H1 (cell line): ENCODE measurements at regions not wholly inside any gene's neighbourhood (a gene's known extent, or its start where the extent isn't known, plus 50 kb on each side); places are given as distances from the start of the nearest gene placed in this dataset.

Source experiments
- CTCF ChIA-PET: fragments of 300-600 bp; sonication (Branson Sonifier 250); formaldehyde crosslinking; loops from one replicate; lab custom pipeline; 2021; ENCODE audit not compliant: partially characterized antibody; lab: Charles Lee
- POLR2A ChIA-PET: fragments of 300-600 bp; sonication (Branson Sonifier 250); formaldehyde crosslinking; loops from one replicate; lab custom pipeline; 2021; ENCODE audit warnings: inconsistent platforms; ENCODE audit not compliant: partially characterized antibody; lab: Charles Lee
- DNase-seq, 2 experiments: peaks; one replicate each; pipeline versions ENCODE4 v3.0.0 to v3.0.0-alpha.2; 2010 to 2022; ENCODE audit warnings: low spot score in 2 of 2, low read depth in 1 of 2, mixed read lengths in 1 of 2
- FAIRE-seq: peaks from 2 replicates; lab custom pipeline; 2011; peaks lifted over from hg19 to GRCh38; lab: Jason Lieb, UNC
- H2AFZ ChIP-seq: 2 replicates; pipeline ENCODE4 v1.8.1; 2012; ENCODE audit warnings: low read length, inconsistent platforms
- H2AK5ac ChIP-seq: 2 replicates; pipeline ENCODE4 v1.6.1; 2013; ENCODE audit warnings: low read depth, low read length
- H2BK120ac ChIP-seq: replicated peaks from 2 replicates; pipeline ENCODE3; 2013; ENCODE audit warnings: low read depth, low read length, inconsistent platforms
- H2BK12ac ChIP-seq: 2 replicates; pipeline ENCODE4 v1.6.1; 2013; ENCODE audit warnings: low read depth, low read length
- H2BK15ac ChIP-seq: 2 replicates; pipeline ENCODE4 v1.6.1; 2013; ENCODE audit warnings: low read length
- H2BK20ac ChIP-seq: 2 replicates; pipeline ENCODE4 v1.6.1; 2013; ENCODE audit warnings: low read length
- H2BK5ac ChIP-seq: 2 replicates; pipeline ENCODE4 v1.6.1; 2013; ENCODE audit warnings: low read depth, low read length
- H3K14ac ChIP-seq: 2 replicates; pipeline ENCODE4 v1.6.1; 2013; ENCODE audit warnings: inconsistent platforms; ENCODE audit not compliant: insufficient read length
- H3K18ac ChIP-seq: 2 replicates; pipeline ENCODE4 v1.6.1; 2013; ENCODE audit warnings: low read length; ENCODE audit errors: extremely low read depth
- H3K23ac ChIP-seq: 2 replicates; pipeline ENCODE4 v1.6.1; 2013; ENCODE audit warnings: inconsistent platforms; ENCODE audit not compliant: insufficient read length
- H3K23me2 ChIP-seq: 2 replicates; pipeline ENCODE4 v1.6.1; 2013; ENCODE audit warnings: low read depth, low read length
- H3K27ac ChIP-seq: 2 replicates; pipeline ENCODE4 v1.6.1; 2011; ENCODE audit warnings: low read depth, low read length, inconsistent platforms
- H3K27me3 ChIP-seq, 4 experiments: replicated peaks in 1 of 4; 1 replicate in 1 of 4; 2 replicates in 3 of 4; pipeline versions ENCODE4 v1.6.1 to v1.8.1; 2011 to 2013; ENCODE audit warnings: low read length in 3 of 4, mild to moderate bottlenecking in 3 of 4, inconsistent platforms in 2 of 4, mixed read lengths in 2 of 4, moderate library complexity in 1 of 4; ENCODE audit not compliant: control insufficient read depth in 3 of 4, insufficient read depth in 3 of 4; ENCODE audit errors: extremely low read depth in 1 of 4
- H3K36me3 ChIP-seq, 4 experiments: 2 replicates each; pipeline versions ENCODE4 v1.6.1 to v1.8.1; 2011 to 2013; ENCODE audit warnings: mild to moderate bottlenecking in 4 of 4, low read length in 3 of 4, moderate library complexity in 2 of 4, control low read depth in 1 of 4, inconsistent platforms in 1 of 4; ENCODE audit not compliant: insufficient read depth in 4 of 4, control insufficient read depth in 2 of 4
- H3K4ac ChIP-seq: replicated peaks from 2 replicates; pipeline ENCODE3; 2013; ENCODE audit warnings: low read length, low read depth, mixed read lengths, inconsistent platforms; ENCODE audit not compliant: insufficient read length
- H3K4me1 ChIP-seq, 4 experiments: replicated peaks in 1 of 4; 1 replicate in 1 of 4; 2 replicates in 3 of 4; pipeline versions ENCODE4 v1.6.1 to v1.8.1; 2011 to 2013; ENCODE audit warnings: low read length in 3 of 4, inconsistent platforms in 2 of 4, mixed read lengths in 1 of 4; ENCODE audit not compliant: insufficient read depth in 4 of 4, control insufficient read depth in 3 of 4
- H3K4me2 ChIP-seq, 2 experiments: 2 replicates each; pipeline versions ENCODE4 v1.6.1 to v1.8.1; 2011 to 2013; ENCODE audit warnings: low read depth in 2 of 2, low read length in 2 of 2, control low read depth in 1 of 2, inconsistent platforms in 1 of 2, mild to moderate bottlenecking in 1 of 2; ENCODE audit not compliant: insufficient read depth in 1 of 2
- H3K4me3 ChIP-seq, 4 experiments: fragments of 200-600, 300-600 bp in 1 of 4; sonication (generic), shearing (Covaris generic), sonication (Bioruptor Twin) in 1 of 4; 2 replicates each; pipeline versions ENCODE4 v1.5.1 to v1.8.1; 2011 to 2016; ENCODE audit warnings: low read length in 4 of 4, low read depth in 3 of 4, control low read depth in 2 of 4, inconsistent platforms in 2 of 4, mild to moderate bottlenecking in 2 of 4, mixed read lengths in 1 of 4, moderate library complexity in 1 of 4; ENCODE audit not compliant: insufficient read depth in 2 of 4; ENCODE audit errors: extremely low read depth in 1 of 4
- H3K56ac ChIP-seq: replicated peaks from 2 replicates; pipeline ENCODE3; 2013; ENCODE audit warnings: low read depth, mild to moderate bottlenecking, mixed read lengths, low read length, inconsistent platforms; ENCODE audit not compliant: insufficient read length
- H3K79me1 ChIP-seq: 2 replicates; pipeline ENCODE4 v1.6.1; 2013; ENCODE audit warnings: low read depth, low read length, control low read depth
- H3K79me2 ChIP-seq, 2 experiments: 2 replicates each; pipeline versions ENCODE4 v1.6.1 to v1.8.1; 2012 to 2013; ENCODE audit warnings: low read length in 2 of 2, mild to moderate bottlenecking in 2 of 2, inconsistent platforms in 1 of 2; ENCODE audit not compliant: insufficient read depth in 2 of 2, control insufficient read depth in 1 of 2
- H3K9ac ChIP-seq, 4 experiments: replicated peaks in 1 of 4; 1 replicate in 1 of 4; 2 replicates in 3 of 4; pipeline versions ENCODE4 v1.6.1 to v1.8.1; 2011 to 2013; ENCODE audit warnings: low read depth in 3 of 4, low read length in 3 of 4, control low read depth in 2 of 4, mild to moderate bottlenecking in 2 of 4, moderate library complexity in 2 of 4, inconsistent platforms in 1 of 4; ENCODE audit errors: extremely low read depth in 1 of 4
- H3K9me3 ChIP-seq, 2 experiments: 2 replicates each; pipeline versions ENCODE4 v1.6.1 to v1.8.1; 2012 to 2013; ENCODE audit warnings: mild to moderate bottlenecking in 2 of 2, moderate library complexity in 2 of 2, control low read depth in 1 of 2, inconsistent platforms in 1 of 2, low read depth in 1 of 2, low read length in 1 of 2, mixed read lengths in 1 of 2; ENCODE audit not compliant: insufficient read depth in 2 of 2
- H4K20me1 ChIP-seq, 2 experiments: replicated peaks in 1 of 2; 2 replicates each; pipeline versions ENCODE3 to v1.8.1; 2011 to 2013; ENCODE audit warnings: inconsistent platforms in 2 of 2, low read length in 2 of 2, mild to moderate bottlenecking in 1 of 2; ENCODE audit not compliant: insufficient read depth in 2 of 2, control insufficient read depth in 1 of 2
- H4K5ac ChIP-seq: 2 replicates; pipeline ENCODE4 v1.6.1; 2013; ENCODE audit warnings: low read length, low read depth, mixed read lengths, inconsistent platforms; ENCODE audit not compliant: insufficient read length
- H4K8ac ChIP-seq: 2 replicates; pipeline ENCODE4 v1.8.0; 2013; ENCODE audit warnings: mild to moderate bottlenecking, moderate library complexity, low read length, inconsistent platforms; ENCODE audit not compliant: insufficient read depth; ENCODE audit errors: extremely low read depth
- H4K91ac ChIP-seq: replicated peaks from 2 replicates; pipeline ENCODE3; 2013; ENCODE audit warnings: low read length, mixed read lengths, inconsistent platforms; ENCODE audit not compliant: insufficient read length
- ASH2L ChIP-seq: fragments of 200-600, 300-600 bp; sonication (generic); IDR thresholded peaks from one replicate; pipeline ENCODE4 v1.7.1; 2017; ENCODE audit warnings: low read length
- BRCA1 ChIP-seq: IDR thresholded peaks from 2 replicates; pipeline ENCODE4 v1.6.1; 2012; ENCODE audit warnings: low read depth, low read length, improper control_type of control experiment
- CBX8 ChIP-seq: fragments of 300-800, 300-1000 bp; sonication (generic); IDR thresholded peaks from 2 replicates; pipeline ENCODE4 v1.7.1; 2016; ENCODE audit warnings: low read depth, low read length, borderline replicate concordance
- CEBPB ChIP-seq: IDR thresholded peaks from 2 replicates; pipeline ENCODE4 v1.6.1; 2012; ENCODE audit warnings: low read depth, low read length
- CTBP2 ChIP-seq: IDR thresholded peaks from 2 replicates; pipeline ENCODE4 v1.7.0; 2011; ENCODE audit warnings: borderline replicate concordance, mild to moderate bottlenecking, moderate library complexity, mixed read lengths, low read length; ENCODE audit not compliant: insufficient read depth, insufficient read length
- EZH2 ChIP-seq: fragments of 200-600 bp; sonication (generic); IDR thresholded peaks from 2 replicates; pipeline ENCODE4 v1.7.1; 2012; ENCODE audit warnings: low read depth, mild to moderate bottlenecking, moderate library complexity, low read length, inconsistent platforms; ENCODE audit not compliant: severe bottlenecking
- POU5F1 ChIP-seq: IDR thresholded peaks from 2 replicates; pipeline ENCODE4 v1.6.1; 2011; ENCODE audit warnings: low read depth, mild to moderate bottlenecking, low read length, moderate library complexity
- SAP30 ChIP-seq: fragments of 300-600 bp; sonication (generic); IDR thresholded peaks from 2 replicates; pipeline ENCODE4 v1.7.1; 2012; ENCODE audit warnings: low read length, moderate library complexity, mild to moderate bottlenecking, inconsistent platforms; ENCODE audit not compliant: insufficient read depth, insufficient replicate concordance
- SIRT6 ChIP-seq: IDR thresholded peaks from one replicate; pipeline ENCODE4 v1.7.1; 2012; ENCODE audit warnings: low read length, inconsistent platforms
- TAF7 ChIP-seq: optimal IDR thresholded peaks from 2 replicates; pipeline ENCODE3; 2011; ENCODE audit warnings: low read depth, mild to moderate bottlenecking, inconsistent platforms, low read length, moderate library complexity, borderline replicate concordance
- WGBS, 2 experiments: shearing (Covaris generic) in 1 of 2; methylation state at CpG; one replicate each; pipeline versions ENCODE4 v1.1.6 to v1.1.7; 2013 to 2015; ENCODE audit warnings: low lambda C conversion rate in 2 of 2, mixed read lengths in 2 of 2, inconsistent platforms in 1 of 2, low coverage in 1 of 2, missing lambda C conversion rate in 1 of 2; ENCODE audit not compliant: insufficient replicate concordance in 2 of 2, insufficient coverage in 1 of 2, insufficient read length in 1 of 2; ENCODE audit errors: extremely low coverage in 1 of 2, missing lambda C conversion rate in 1 of 2; 5-methylcytosine and 5-hydroxymethylcytosine counted together
- TF ChIP-seq, protein P1 (sequence below): IDR thresholded peaks from 2 replicates; pipeline ENCODE4 v1.6.1; 2012; ENCODE audit warnings: inconsistent platforms

DNA sequence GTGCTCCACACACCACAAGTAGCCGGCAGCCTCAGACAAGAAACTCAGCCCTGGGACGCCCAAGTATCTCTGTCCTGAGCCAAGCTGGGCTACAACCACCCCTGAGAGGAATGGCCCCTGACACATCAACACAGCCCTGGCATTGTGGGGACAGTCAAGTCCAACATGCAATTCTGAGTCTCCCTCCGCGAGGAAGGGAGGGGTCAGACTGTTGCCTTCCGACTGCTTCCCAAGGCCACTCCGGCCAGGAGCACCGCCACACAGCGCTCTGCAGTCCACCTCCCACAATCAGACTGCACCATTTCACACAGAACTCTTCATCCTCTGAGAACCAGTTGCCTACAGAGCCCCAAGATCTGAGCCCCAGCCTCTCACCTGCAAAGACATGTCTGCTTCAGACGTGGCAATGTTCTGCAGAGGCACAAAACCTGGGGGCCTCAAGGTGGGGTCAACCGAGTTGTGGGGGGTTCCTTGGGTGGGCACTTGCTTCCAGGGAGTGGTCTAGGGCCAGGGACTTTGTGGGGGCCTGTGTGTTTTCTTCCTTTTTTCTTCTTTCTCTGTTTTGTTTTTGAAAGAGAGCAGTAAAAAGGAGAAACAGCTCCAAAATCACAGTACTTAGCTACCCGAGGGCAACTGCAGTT lies 76.7 kb upstream of the SALL3 start:
- Histone ChIP-seq H3K9me3 (peaks cover 0 to 7% of the 10 kb centered on the region in 2 experiments; a peak in 2 of 4 replicates), H3K4me2 (no peak overlapping the region), H3K36me3 (no peaks in the 10 kb centered on the region), H3K56ac (no peak overlapping the region), H3K23me2 (no peaks in the 10 kb centered on the region), H3K14ac (no peak overlapping the region), H2BK5ac (no peak overlapping the region), H4K20me1 (no peaks in the 10 kb centered on the region), H3K4ac (peak overlapping the region; percentile 80), H2BK15ac (no peak overlapping the region), H3K27ac (no peak overlapping the region), H3K79me1 (no peaks in the 10 kb centered on the region), H3K18ac (no peak overlapping the region; the same call in 1 of the 2 replicates), H3K23ac (no peak overlapping the region), H3K4me1 (peaks cover 0 to 6% (median 5%) of the 10 kb centered on the region in 4 experiments; a peak in 4 of 7 replicates), H3K27me3 (no peaks in the 10 kb centered on the region; a peak in 1 of 7 replicates), H2AK5ac (no peak overlapping the region), H2BK120ac (no peak overlapping the region), H4K91ac (peak overlapping the region; percentile 88), H2BK12ac (0 out of 2 replicates have a peak overlapping the region, but pooled peaks have one; percentile 39), H3K4me3 (no peak overlapping the region), H2BK20ac (0 out of 2 replicates have a peak overlapping the region, but pooled peaks have one; percentile 32), H4K8ac (peak overlapping the region; percentile 71), H3K9ac (no peak overlapping the region), H4K5ac (no peak overlapping the region), H2AFZ (no peak overlapping the region), H3K79me2 (no peaks in the 10 kb centered on the region)
- POLR2A ChIA-PET, result no interaction called here
- FAIRE-seq (no peak), DNase-seq (peak in 1 of 2 experiments; percentile 39)
- no peak for TF ChIP-seq EZH2
- no peak for TF ChIP-seq CEBPB
- TF ChIP-seq CTBP2, result no peak
- TF ChIP-seq CBX8, result no peak
- TF ChIP-seq, protein P1, sequence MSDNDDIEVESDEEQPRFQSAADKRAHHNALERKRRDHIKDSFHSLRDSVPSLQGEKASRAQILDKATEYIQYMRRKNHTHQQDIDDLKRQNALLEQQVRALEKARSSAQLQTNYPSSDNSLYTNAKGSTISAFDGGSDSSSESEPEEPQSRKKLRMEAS, result no peak
- no peak for TF ChIP-seq SIRT6
- TF ChIP-seq TAF7, result no peak
- TF ChIP-seq SAP30, result no peak
- TF ChIP-seq BRCA1, result no peak
- no peak for TF ChIP-seq ASH2L
- no peak for TF ChIP-seq POU5F1
- WGBS, 2 experiments, result 90% methylated on average over 11 of the region's 11 CpGs; no CpG with 5 or more reads in 1 of the 2 experiments
- CTCF ChIA-PET, result interaction anchor here (2.2 kb wide), 1 partner anchor 24 kb away, joined by 6 read pairs; no protein-coding TSS in a partner anchor
